ENCODE measurements at regions not wholly inside any gene's neighbourhood (a gene's known extent, or its start where the extent isn't known, plus 50 kb on each side); places are given as distances from the start of the nearest gene placed in this dataset.

- DNase-seq: no peak
Observed at GRCh38 chr2:215528555-215528954, 92.7 kb upstream of the FN1 start.

GRCh38 chr2:215527736-215528135, 91.9 kb upstream of the FN1 start:
- DNase-seq: no peak

GRCh38 chr2:215526341-215526740, 90.5 kb upstream of the FN1 start:
- DNase-seq: no peak

DNA sequence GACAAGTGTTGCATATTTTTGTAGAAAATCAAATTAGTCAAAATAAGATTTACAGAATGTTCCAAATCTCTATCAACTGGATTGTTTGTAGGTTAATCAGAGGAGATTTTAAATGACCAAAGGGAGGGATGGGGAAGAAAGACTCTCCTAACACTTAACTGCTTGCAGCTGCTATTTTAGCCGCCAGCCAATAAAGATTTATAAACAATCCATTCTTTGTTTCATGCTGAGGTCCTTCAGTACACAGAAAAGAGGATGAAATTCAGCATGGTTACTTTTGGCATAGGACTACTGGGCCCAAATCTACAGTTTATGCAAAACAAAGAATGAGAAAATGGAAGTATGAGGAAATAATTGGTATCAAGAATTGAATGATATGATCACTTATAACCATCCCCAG, 86.4 kb upstream of the FN1 start:
- DNase-seq: no peak

DNA sequence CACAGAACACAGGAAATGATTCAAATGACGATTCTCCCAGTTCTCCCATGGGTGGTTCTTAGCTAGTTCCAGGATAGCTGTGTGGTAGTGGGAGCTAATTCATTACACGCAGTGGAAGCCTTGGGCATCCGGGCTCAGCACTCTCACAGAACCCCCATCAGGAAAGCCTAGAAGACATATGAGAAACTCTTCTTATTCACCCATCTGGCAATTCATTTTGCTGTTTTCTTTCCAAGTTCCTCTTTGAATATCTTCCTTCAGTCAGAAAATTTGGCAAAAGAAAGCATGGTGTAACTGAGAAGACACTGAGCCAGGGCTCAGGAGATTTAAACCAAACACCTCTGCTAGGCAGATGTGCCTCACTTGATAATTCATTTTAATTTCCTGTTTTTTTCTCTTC, 85.2 kb upstream of the FN1 start:
- DNase-seq: no peak

- peak; percentile 3 for DNase-seq
Observed at GRCh38 chr2:215517391-215517790, 81.5 kb upstream of the FN1 start.

DNA sequence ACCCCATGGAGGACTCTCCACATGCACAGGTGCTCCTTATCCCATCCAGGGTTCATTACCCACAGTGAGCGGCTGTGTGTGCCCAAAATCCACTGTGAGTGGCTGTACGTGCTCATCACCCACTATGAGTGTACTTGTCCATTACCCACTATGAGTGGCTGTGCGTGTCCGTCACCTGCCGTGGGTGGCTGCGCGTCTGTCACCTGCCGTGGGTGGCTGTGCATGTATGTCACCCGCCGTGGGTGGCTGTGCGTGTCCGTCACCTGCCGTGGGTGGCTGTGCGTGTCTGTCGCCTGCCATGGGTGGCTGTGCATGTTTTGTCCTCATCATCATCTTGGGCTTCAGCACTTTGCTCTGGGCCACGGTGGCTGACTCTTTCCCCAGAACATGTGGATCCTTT, 78.6 kb upstream of the FN1 start:
- DNase-seq: no peak

DNA sequence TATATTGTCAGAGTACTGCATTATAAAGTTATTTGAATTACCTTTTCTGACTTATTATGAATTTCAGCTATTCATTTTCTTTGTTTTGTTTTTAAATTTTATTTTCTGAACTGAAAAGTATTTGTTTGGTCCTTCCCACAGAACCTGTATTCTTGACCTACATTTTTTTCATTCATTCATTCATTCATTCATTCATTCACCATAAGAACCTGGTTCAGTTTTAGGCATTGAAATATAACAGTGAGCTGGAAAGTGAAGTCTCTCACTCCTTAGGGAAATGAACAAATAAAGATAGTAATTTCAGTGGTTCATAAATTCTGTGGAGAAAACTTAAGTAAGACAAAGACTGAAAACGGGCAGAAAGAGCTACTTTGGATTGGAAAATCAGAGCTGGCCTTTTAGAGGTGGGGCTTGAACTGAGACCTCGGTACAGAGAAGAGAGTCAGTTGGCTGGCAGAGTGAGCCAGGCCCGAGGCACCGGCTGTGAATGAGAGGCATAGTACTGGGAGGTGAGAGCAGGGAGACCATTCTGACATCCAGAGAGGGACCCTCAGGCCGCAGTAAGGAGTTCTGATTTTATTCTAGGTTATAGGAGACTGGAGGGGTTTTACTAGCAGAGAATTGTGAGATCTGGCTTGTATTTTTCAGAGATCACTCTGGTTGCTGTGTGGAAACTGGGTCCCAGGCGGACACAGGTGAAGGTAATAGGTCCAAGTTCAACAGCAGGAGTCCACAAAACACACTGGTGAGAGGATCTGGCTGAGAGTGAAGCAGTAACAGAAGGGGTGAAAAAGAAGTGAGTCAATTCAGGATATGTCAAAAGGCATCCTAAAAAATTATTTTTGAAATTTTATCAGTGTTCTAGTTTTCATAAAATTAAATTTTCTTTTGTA, 75.8 kb upstream of the FN1 start:
- DNase-seq: no peak

GRCh38 chr2:215507836-215508235, 72.0 kb upstream of the FN1 start:
- no peak for DNase-seq

DNA sequence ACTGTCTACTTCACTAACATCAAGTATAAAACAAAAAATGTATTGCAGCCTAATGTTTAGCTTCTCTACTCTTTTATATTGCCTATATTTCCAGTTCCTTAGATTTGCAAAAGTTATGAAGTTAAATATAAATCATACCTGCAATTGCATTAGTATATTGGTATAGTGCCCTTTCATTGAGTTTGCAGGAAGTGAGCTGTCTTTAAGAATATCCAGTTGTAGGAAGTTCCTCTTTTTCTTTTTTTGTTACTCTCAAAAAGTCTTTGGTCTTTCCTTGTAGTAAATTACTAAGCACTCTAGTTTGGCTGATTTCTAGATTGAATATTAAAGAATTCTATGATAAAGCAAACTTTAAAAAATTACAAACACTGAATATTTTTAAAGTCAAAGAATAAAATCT, 71.3 kb upstream of the FN1 start:
- no peak for DNase-seq

GRCh38 chr2:215506604-215506990, 70.7 kb upstream of the FN1 start:
- DNase-seq: no peak

DNA sequence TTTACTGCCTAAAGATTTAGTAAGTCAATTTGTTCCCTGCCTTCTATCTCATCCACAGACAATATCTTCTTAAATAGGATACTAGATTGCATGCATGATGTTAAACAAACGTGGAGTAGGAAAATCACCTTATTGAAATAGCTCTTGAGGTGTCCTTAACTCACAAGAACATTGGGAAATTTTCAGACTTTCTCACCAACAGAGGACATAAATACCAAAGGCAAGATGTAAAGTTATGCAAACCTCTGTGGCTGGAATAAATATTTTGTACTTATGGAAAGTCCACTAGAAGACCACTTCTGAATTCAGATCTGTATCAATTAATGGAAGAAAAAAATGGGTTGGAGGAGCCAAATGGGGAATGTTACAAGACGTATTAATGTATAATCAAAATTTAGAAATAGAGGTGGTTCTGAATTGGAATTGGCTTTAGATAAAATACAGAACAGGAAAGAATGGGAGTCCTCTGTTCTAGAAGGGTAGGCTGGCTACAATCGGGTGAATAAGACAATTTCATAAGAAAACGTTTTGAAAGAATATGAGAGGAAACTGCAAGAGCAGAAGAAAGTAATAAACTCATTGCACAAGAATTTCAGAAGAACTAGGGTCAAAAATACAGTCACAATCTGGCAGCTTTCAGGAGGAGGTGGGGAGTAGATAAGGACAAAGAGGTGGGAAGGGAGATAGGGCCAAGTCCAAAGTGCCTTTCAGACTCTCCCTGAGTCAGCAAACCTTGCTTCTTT, 69.3 kb upstream of the FN1 start:
- no peak for DNase-seq

DNA sequence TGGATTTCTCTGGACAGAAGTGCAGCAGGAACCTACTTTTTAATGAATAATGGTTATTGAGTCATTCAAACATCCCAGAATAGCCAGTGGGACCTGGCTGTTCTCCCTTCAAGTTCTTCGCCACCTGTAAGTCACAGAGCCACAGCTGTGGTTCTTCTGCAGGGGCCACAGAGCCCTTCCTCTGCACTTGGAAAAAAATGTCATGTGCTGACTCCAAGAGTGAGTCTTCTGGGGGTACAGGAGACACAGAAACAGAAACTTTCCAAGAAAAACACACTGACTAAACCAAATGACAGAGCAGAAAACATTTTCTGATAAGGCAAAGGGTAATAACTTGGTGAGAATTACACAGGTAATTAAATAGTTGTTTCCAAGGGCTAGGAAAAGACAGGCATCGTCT, 68.7 kb upstream of the FN1 start:
- DNase-seq: no peak

DNA sequence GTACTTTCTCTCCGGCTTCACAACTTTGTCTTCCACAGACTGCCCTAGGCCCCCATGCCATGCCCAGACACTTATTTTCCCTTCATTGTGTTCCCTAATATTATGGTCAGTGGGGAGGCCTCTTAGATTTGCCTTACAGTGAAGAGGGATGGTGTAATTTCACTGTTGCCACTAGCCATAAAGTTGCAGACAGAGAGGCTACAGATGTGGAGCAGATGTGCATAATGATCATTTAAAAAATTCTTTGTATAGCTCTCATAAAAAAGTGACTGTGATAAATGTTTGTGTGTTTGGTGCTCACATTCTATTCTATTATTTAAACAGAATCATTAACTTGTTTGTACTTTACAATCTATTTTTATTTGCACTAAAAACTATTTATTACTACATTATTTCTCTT, 67.5 kb upstream of the FN1 start:
- no peak for DNase-seq

DNA sequence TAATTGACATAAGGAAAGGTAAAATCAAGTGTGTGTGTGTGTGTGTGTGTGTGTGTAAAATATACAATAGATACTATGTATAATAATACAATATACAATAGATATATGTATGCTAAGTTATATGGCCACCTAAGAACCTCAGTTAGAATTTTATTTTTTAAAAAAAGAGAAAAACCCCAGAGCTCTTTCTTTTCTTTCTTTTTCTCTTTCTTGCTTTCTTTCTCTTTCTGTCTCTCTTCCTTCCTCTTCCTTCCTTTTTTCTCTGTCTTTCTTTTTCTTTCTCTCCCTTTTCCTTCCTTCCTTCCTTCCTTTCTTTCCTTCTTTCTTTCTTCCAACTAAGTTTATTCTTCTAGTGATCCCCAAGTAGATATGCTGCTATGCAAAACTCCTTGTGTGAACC, 64.6 kb upstream of the FN1 start:
- no peak for DNase-seq

GRCh38 chr2:215499331-215499730, 63.5 kb upstream of the FN1 start:
- DNase-seq: no peak

- DNase-seq: no peak
Observed at GRCh38 chr2:215498431-215498830, 62.6 kb upstream of the FN1 start.

- no peak for DNase-seq
Observed at GRCh38 chr2:215493376-215493775, 57.5 kb upstream of the FN1 start.

- DNase-seq: no peak
Observed at GRCh38 chr2:215489288-215489848, 53.5 kb upstream of the FN1 start.

DNA sequence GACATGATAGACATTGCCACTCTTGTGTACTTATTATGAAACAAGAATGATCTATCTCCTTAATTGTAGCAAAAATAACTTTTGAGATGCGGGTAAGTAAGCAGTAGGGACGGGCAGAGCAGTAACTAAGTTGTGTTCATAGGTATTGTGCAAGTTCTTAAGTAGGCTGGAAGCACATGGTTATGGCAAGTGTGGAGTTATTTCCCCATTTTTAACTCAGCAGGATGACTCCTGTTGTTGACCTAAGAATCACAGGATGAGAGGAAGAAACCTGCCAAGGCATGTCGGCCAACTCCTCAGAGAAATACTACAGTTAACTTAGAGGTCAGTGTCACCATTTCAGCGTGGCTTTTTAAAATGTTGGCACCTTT, 51.1 kb upstream of the FN1 start:
- DNase-seq: no peak

DNA sequence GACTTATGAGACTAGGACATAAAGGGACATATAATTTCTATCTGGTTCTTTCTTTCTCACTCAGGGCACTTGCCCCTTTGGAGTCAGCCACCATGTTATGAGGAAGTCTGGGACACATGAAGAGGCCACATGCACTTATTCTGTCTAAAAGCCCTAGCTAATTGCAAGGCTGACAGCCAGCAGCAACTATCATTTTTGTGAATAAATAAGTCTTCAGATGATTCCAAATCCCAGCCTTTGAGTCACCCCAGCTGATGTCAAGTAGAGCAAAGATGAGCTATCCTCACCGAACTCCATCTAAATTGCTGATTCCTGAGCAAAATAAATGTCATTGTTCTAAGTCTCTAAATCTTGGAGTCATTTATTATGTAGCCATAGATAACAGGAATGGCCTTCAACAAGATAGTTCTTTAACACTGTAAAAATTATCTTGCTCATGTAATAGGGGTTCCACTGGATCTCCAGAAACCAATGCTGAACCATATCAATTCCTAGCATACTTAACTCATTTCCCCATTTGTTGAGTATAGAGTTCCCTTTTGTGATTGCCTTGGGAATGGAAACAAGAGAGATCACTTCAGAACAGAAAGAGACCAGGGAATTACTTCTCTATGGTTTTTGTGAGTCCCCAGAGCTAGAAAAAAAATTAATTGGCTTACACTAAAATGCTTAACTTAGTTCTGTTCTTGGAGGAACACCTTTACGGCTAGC, 50.6 kb upstream of the FN1 start:
- DNase-seq: no peak

Measured in DMS53 (cell line).